Hepatocyte (in vitro differentiated cells): ENCODE measurements at regions not wholly inside any gene's neighbourhood (a gene's known extent, or its start where the extent isn't known, plus 50 kb on each side); places are given as distances from the start of the nearest gene placed in this dataset.

Experiments used
- CTCF ChIP-seq: fragments of 200-600 bp; sonication (generic); IDR thresholded peaks from 2 replicates; pipeline ENCODE4 v1.5.1; 2016; ENCODE audit warnings: antibody characterized with exemption, mild to moderate bottlenecking; ENCODE audit not compliant: poor library complexity
- EZH2 ChIP-seq: fragments of 200-600 bp; sonication (generic); IDR thresholded peaks from 2 replicates; pipeline ENCODE4 v1.6.1; 2016; ENCODE audit warnings: antibody characterized with exemption, mild to moderate bottlenecking, borderline replicate concordance
- EZH2phosphoT487 ChIP-seq: fragments of 200-600 bp; sonication (generic); IDR thresholded peaks from one replicate; pipeline ENCODE4 v1.6.1; 2018; ENCODE audit warnings: antibody characterized with exemption, mild to moderate bottlenecking, low read depth, moderate library complexity; ENCODE audit not compliant: unreplicated experiment, severe bottlenecking

GRCh38 chr1:243973169-243973568 is 77.9 kb upstream of the ZBTB18 start:
- no peak for TF ChIP-seq EZH2
- TF ChIP-seq CTCF = no peak
- no peak for TF ChIP-seq EZH2phosphoT487
